Endothelial cell of umbilical vein (primary cell): ENCODE measurements at regions not wholly inside any gene's neighbourhood (a gene's known extent, or its start where the extent isn't known, plus 50 kb on each side); places are given as distances from the start of the nearest gene placed in this dataset.
"Not testable (repeated sequence)": the region's sequence is repeated elsewhere in the genome, so short reads cannot be mapped to it uniquely, and the experiment has no call there.

Experiments
- EZH2 ChIP-seq: IDR thresholded peaks from 2 replicates; pipeline ENCODE4 v1.6.1; 2012; ENCODE audit warnings: borderline replicate concordance, low read depth, mild to moderate bottlenecking, moderate library complexity, low read length, inconsistent platforms; ENCODE audit not compliant: severe bottlenecking
- FOS ChIP-seq: IDR thresholded peaks from 2 replicates; pipeline ENCODE4 v1.6.1; 2011; ENCODE audit warnings: mild to moderate bottlenecking, low read length, moderate library complexity, borderline replicate concordance; ENCODE audit not compliant: insufficient read depth
- GATA2 ChIP-seq: IDR thresholded peaks from 2 replicates; pipeline ENCODE4 v1.7.0; 2011; ENCODE audit warnings: low read depth, mild to moderate bottlenecking, moderate library complexity, mixed read lengths, low read length; ENCODE audit not compliant: insufficient read length, insufficient read depth
- JUN ChIP-seq: IDR thresholded peaks from 2 replicates; pipeline ENCODE4 v1.6.1; 2011; ENCODE audit warnings: borderline replicate concordance, low read depth; ENCODE audit not compliant: insufficient read length, insufficient read depth
- MAX ChIP-seq: IDR thresholded peaks from 2 replicates; pipeline ENCODE4 v1.6.1; 2011; ENCODE audit not compliant: insufficient read depth, insufficient read length
- MYC ChIP-seq: IDR thresholded peaks from one replicate; pipeline ENCODE4 v1.6.1; 2011; ENCODE audit warnings: mild to moderate bottlenecking, low read depth, low read length
- POLR2A ChIP-seq: IDR thresholded peaks from 2 replicates; pipeline ENCODE4 v1.6.1; 2012; ENCODE audit warnings: low read depth, mild to moderate bottlenecking, control low read depth, low read length
- POLR2AphosphoS5 ChIP-seq: IDR thresholded peaks from 2 replicates; pipeline ENCODE4 v1.6.1; 2012; ENCODE audit warnings: low read depth, mild to moderate bottlenecking, control low read depth, low read length, moderate library complexity; ENCODE audit not compliant: insufficient read depth
- TF ChIP-seq, protein P1 (sequence below), 2 donors: IDR thresholded peaks; 1 replicate in 1 of 2; 2 replicates in 1 of 2; pipeline ENCODE4 v1.5.1; 2011; ENCODE audit warnings: low read length in 2 of 2, mild to moderate bottlenecking in 2 of 2, moderate library complexity in 2 of 2, control low read depth in 1 of 2, inconsistent platforms in 1 of 2, low read depth in 1 of 2; ENCODE audit not compliant: insufficient read depth in 1 of 2; ENCODE audit errors: extremely low read depth in 1 of 2

DNA sequence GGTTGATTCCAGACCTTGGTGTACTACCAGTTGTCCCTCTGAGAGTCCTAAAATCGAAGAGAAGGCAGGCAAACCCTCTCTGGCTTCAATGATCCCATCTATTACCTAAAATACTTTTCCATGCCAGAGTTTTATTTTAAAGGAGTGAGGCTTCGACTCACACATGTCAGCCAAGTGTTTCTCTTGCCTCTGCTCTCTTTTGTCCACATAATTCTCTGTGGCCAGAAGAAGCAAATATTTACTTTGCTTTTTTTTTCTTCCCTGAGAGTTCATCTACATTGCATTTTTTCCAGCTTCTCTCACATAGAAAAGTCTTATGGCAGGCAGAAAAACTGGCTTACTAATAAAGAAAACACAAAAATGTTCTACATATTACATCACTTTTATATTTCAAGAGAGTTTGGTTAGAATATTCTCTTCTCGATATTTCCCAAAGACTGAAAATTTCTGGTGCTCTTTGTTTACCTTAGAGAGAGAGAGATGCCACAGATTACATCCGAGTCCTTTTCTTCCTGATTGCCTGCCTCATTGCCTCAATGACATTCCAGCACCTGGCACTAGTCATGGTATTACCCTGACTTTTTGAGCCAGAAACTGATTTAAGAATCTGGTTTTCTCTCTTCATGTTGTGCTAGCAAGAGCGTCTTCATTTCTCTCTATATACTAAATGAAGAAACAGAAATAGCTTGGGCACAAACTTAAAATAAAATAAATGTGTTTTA is 170.3 kb upstream of the FAM174A start:
- not testable (repeated sequence) for TF ChIP-seq FOS, POLR2AphosphoS5, POLR2A, GATA2, EZH2, MAX, JUN, MYC
- TF ChIP-seq, protein P1, sequence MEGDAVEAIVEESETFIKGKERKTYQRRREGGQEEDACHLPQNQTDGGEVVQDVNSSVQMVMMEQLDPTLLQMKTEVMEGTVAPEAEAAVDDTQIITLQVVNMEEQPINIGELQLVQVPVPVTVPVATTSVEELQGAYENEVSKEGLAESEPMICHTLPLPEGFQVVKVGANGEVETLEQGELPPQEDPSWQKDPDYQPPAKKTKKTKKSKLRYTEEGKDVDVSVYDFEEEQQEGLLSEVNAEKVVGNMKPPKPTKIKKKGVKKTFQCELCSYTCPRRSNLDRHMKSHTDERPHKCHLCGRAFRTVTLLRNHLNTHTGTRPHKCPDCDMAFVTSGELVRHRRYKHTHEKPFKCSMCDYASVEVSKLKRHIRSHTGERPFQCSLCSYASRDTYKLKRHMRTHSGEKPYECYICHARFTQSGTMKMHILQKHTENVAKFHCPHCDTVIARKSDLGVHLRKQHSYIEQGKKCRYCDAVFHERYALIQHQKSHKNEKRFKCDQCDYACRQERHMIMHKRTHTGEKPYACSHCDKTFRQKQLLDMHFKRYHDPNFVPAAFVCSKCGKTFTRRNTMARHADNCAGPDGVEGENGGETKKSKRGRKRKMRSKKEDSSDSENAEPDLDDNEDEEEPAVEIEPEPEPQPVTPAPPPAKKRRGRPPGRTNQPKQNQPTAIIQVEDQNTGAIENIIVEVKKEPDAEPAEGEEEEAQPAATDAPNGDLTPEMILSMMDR (IDR thresholded peaks at IDR 0.05; ENCODE audit: extremely low read depth in 1 of 2, insufficient read depth in 1 of 2, low read depth in 1 of 2, low read length in 2 of 2) = not testable (repeated sequence)
